Stimulated activated CD8-positive, alpha-beta memory T cell treated with anti-CD3 and anti-CD28 coated beads, Interleukin-2, amount 100 ng/mL, for 1 hour (primary cell): ENCODE measurements at regions not wholly inside any gene's neighbourhood (a gene's known extent, or its start where the extent isn't known, plus 50 kb on each side); places are given as distances from the start of the nearest gene placed in this dataset.
A peak's percentile ranks its signal among the peaks of the same experiment; 100 is the strongest.

ENCODE experiments used
- DNase-seq, 2 donors: peaks; one replicate each; pipeline ENCODE4 v3.0.0-alpha.2; 2020; ENCODE audit warnings: low read depth in 2 of 2

DNA sequence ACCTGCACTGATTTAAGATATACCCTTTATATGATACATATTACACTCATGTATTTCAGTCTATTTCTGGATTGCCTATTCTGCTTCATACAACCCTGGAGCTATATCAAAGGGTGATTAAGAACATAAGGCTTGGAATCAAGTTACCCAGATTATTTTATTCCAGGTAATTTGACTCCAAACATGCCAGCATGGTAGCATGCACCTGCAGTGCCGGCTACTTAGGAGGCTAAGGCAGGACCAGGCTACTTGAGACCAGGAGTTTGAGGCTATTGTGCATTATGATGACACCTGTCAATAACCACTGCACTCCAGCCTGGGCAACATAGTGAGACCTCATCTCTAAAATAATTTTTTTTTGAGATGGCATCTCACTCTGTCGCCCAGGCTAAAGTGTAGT is 50.4 kb upstream of the NEO1 start:
- no peak for DNase-seq

DNA sequence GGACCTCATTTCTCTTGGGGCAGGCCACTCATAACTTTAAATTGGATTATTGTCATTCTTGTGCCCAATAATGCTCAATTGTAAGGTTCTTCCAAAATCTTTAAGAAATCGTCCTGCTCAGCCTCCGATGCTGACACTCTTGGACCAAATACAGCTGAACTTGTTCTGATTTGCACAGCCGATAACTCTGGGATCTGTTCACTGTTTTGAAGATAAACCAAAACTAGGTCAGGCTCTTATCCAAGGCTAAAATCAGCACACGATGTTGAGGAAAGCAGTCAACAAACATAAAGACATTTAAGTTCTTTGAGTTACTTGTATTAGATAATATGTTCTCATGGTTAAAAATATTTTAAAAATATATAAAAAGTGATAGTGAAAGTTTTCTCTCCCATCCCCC is 52.0 kb upstream of the NEO1 start:
- no peak for DNase-seq

DNA sequence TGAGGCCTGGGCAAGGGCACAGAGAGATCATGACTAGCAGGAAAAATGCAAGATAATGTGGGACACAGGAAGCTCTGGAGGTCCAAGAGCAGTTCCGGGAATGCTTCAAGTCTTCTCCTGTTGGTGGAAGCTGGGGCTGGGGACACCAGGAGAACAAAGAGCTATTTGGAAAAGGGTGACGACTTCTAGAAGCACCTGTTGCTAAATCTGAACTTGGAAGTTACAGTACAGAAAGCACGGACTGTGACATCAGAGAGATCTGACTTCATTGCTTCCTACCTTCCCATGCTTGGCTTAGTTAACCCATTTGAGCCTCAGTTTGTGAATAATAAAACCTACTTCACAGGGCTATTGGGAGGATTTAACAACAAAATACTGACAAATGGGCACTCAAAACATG is 52.7 kb upstream of the NEO1 start:
- no peak for DNase-seq

DNA sequence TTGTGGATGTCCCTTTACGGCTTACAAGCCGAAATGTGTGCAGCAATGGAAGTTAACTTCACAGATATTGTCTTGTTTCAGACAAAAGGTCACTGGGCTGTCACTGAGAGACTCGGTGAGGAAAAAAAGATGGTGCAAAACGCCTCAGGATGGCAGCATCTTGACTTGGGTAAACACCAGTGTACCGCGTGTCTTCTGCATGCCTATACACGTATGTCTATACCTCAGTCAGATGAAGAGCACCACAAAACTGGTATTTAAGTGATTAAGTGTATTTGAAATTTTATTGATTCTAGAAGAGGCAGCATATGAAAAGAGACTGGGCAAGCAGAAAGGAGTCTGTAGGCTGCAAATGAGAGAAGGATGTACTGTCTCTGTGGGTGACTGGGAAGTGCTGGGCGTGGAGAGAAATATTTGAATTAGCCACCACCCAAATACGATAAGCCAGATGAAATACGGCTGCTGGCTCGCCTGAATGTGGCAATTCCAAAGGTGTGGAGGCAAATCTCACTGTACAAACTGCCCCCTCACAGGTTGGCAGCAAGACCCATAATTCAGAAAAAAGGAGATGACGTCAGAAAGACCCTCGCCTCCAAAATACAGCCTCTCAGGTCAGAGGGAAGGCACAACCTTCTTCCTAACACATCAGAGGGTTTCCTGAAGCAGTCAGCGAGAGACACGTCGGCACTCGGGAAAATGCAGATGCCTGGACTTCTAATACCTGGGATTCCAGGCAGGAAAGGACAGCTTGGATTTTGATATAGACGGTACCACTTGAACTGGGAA is 53.4 kb upstream of the NEO1 start:
- no peak for DNase-seq

DNA sequence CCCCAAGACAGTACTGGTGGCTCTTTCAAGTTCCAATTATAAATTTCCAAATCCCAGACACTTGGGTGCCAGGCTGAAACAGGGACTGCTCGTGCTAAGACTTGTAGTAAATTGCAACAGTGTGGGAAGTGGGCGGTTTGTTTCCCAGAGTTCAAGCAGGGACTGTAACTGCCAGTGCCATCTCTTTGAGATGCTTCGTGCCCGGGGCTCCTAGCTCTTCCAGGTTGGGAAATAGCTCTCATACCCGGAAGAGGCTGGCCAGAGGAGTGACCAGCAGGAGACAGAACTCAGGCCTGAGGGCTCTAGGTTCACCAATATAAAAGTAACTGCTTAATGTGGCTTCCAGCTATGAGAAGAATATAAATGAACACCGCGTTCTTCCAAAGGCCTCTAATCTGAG is 54.0 kb upstream of the NEO1 start:
- DNase-seq: no peak

DNA sequence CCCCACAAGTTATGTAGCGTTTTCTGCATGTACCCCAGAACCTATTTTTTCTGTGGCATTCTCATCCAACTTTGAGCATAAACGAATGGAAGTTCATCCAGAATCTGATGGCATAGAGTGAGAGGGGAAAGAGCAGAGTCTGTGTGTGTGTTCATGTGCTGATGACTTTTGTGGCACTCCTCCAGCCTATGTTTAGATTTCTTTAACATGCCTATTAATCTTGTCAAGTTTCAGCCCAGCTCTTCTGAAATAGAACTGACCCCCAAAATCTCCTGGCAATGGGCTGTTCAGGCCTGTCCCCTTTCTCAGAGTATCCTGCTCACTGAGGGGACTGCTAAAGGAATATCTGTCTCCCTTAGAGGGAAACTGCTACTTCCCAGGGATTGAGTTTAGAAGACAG is 56.4 kb upstream of the NEO1 start:
- DNase-seq: no peak

DNA sequence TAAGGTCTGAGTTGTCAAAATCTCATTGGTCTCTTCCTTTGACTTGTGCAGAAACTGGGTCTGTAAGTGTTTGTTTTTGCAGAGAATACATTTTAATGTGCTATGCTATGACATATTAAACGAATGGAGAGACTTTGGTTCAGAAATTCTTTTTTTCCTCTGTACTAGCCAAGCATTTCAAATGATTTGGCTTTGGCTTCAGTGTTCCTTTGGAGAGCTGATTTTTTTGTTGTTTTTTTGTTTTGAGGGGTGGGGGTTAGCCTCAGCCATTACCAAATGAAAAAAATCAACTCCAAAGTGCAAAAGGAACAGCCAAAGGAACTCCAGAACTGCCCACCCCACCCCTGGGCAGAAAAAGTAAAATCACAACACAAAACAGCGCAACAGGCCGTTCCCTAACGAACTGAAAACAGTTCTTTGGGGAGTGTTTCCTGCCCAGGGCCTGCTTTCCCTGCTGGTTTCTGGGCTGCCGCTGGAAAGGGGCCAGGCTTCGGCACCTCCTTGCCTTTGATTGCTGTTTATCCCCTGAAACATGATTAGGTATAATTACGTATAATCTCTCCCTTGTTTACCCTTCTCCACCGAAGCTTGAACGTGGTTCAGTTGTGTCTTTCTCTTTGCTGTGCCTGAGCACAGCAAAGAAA is 57.6 kb upstream of the NEO1 start:
- DNase-seq: no peak

DNA sequence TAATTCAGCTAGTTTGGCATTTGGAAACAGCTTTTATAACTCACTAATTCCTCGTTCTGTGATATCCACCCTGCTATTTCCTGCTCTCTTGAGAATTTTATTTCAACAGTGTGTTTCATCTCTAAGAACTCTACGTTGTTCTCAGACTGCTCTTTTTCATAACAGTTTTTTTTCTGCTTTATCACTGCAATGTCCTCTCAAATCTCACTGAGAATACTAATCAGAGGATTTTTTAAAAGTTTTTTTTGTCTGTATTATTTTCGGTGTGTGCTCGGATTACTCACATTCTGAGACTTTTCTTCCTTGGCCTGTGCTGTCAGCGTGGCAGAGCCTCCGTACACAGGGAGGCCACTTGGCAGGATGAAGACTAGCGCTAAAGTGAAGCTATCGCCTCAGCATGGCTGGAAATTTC is 59.4 kb upstream of the NEO1 start:
- DNase-seq: no peak

DNA sequence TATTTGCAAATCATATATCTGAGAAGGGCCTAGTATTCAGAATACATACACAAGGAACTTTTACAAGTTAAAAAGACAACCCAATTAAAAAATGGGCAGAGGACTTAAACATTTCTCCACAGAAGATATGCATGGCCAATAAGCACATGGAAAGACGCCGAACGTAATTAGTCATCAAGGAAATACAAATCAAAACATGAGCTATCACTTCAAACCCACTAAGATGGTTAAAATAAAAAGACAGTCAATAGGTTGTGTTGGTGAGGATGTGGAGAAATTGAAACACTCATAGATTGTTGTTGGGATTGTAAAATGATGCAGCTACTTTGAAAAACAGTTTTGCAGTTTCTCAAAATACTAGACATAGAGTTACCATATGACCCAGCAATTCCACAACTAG is 61.2 kb upstream of the NEO1 start:
- no peak for DNase-seq

DNA sequence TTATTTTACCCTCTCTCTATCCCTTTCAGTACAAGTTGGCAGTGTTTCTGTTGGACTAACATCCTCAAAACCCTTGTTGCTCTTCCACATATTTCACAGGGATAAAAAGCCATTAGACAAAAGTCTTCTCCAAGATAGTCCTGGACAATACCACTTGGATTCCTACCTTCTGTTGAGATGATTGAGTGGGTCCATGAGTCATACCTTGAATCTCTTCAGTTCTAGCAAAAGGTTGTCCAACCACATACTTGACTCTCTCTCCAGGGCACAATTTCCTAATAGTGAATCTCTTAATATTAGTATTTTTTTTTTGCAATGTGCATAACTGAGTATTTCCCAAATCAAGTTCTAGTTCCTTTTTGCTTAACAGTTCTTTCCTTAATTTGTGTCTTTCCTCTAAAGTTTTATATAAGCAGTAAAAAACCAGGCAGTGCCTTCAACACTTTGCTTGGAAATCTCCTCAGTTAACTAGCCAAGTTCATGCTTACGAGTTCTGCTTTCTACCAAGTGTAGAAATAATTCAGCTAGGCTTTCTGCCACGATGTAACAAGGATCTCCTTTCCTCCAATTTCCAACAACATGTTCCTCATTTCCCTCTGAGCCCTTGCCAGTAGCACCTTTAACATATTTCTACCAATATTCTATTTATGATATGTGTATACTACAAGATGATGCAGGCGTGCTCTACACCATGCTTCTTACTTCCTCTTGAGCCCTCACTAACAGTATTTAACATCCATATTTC is 68.3 kb upstream of the NEO1 start:
- DNase-seq: no peak

DNA sequence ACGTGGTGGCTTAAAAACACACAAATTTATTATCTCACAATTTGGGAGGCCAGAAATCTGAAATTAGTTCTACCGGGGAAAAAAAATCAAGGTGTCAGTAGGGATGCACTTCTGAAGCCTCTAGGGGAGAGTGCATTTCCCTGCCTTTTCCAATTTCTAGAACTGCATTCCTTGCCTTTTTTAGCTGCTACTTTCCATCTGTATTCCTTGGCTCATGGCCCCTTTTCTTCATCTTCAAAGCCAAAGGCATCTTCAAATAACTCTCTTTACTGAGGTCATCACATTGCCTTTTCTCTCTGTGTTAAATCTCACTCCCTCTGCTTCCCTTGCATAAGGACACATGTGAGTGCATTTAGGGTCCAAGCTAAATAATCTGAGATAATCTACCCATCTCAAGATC is 69.5 kb upstream of the NEO1 start:
- no peak for DNase-seq

DNA sequence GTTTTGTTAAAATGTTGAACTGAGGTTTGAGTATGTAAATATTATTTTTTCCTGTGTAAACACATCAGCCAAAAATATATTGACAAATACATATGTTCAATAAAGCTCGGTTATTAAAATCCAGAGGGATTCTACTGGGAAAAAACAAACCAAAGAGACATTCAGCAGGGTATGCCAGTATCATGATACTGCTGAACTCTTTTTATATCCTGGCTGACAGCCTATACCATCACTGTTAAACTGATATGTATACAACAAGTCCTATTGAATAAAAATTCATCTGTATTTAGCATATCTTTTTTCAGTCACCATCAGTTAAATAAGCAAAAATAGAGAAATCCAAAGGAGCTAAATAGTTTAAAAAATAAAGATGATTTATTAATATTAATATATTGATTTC is 71.6 kb upstream of the NEO1 start:
- no peak for DNase-seq

DNA sequence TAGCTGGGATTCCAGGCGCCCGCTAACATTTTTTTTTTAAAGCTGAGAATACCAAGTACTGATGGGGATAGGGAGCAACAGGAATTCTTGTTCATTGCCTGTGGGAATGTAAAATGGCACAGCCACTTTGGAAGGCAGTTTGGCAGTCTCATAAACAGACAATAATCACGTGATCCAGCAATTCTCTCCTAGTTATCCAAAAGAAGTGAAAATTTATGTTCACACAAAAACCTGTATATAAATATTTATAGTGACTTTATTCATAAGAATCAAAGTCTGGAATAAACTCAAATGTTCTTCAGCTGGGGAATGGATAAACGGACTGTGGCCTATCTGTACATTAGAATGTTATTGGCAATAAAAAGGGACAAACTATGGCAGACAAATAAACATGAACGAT is 72.5 kb upstream of the NEO1 start:
- DNase-seq: no peak

DNA sequence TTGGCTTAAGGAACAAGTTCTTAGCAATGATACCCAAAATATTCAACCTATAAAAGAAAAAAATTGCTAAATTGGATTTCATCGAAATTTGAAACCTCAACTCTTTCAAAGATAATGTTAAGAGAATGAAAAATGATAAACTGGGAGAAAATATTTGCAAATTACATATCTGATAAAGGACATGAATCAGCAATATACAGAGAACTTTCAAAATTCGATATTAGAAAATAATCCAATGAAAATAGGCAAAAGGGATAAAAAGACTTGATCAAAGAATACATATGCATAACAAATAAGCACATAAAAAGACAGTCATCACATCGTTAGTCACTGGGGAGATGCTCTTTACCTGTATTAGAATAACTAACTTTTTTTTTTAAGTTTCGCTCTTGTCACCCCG is 73.0 kb upstream of the NEO1 start:
- DNase-seq: no peak

DNA sequence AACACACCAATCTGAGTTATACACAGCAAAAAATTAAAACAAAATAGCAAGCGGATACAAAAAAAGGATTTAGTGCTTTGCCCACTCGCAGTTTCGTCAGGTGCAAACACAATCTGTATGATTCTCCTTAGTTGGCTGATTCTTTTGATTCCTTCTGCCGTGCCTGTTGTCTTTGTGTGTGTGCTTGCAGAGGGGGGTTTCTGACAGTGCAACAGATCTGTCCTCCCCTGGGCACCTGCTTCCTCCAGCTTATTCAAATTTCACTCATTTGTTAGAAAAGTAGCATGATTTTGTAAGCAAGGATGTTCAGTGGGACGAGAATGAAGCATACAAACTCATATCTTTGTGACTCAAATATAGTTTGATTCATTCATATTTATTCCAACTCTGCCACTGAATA is 74.0 kb upstream of the NEO1 start:
- DNase-seq: no peak

DNA sequence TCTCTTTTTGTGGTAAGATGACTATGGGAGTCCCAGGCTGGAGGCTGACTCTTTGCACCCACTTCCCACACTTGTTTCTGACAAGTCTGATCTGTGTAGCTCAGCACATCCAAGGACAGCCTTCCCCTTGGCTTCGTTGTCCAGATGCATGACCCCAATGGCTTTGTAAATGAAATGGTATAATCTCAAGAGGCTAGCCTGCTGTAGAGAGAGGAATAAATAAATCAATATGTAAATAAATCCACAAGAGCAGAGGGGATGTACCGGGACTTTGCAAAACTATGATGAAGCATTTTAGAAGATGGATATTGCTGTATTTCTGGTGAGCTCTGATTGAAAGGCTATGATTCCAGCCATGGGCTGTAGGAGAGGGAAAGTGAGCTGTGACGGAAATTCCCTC is 79.9 kb upstream of the NEO1 start:
- DNase-seq: no peak

DNA sequence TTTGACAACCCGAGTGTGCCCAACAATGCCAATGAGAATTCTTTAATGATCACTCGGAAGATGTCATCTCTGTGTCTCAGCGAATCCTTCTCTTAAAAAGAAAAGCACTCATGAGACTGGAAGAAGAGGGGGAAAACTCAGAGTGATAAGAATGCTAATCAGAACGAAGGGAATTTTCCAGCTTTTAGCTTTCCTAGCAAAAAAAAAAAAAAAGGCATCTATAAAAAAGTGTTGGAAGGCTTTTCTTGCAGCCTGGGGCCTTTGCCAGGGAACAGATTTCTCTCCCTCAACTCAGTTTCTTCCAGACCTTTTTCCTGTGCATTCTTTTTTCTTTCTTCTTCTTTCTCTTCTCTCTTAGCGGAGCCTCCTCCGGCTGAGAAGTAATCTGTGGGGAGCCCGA is 80.5 kb upstream of the NEO1 start:
- no peak for DNase-seq

DNA sequence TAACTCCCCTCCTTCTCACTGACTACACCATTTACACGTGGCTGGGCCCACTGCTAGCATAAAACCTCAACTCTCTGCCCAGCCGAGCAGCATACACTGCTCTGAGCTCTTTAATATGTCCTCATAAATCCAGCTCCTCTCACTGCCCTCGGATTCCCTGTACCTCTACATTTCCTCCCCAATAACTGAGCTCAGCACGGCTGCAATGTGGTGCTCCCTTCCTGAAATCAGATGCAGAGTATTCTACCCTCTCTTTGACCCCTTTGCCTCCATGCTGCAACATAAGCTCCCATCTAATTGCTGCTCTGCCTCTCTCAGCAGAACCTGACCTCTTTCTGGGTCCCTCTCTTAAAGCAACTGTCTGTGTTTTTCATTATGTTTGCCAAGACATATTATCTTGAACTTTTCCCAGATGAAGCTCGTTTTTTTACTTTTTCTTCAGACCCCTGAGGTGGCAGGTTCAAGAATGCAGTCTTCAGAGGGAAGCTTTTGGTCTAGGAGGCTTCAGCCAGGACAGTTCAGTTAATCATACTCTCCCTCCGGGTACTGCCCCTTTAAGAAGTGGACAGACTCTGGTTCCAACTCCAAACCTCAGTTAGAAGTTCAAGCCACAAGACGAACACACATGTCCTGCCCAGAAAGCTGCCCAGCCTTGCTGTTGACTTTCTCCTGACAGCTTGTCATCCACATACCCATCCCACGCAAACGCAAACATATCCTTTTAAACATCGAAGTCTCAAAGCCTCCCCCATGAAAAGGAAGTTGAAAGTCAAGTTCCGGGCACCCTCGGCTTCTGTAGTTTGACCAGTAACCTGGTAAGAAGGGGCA is 81.1 kb upstream of the NEO1 start:
- no peak for DNase-seq

DNA sequence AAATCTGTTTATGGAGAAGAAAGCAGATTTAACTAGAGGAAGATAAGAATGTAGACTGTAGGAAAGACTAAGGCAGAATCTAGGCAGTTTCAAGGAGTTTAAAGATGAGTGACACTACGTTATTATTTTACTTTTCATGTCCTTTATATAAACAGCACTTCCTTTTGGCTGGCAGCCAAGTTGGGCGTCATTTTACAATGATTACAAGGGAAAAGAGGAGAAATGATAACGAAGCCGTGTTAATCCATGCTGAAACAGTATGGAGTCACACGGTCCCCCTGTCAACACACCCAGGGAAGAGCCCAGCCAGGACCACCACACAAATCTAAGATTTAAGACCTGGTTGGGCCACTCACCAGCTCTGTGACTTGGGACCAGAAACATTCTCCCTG is 83.7 kb upstream of the NEO1 start:
- DNase-seq: no peak

DNA sequence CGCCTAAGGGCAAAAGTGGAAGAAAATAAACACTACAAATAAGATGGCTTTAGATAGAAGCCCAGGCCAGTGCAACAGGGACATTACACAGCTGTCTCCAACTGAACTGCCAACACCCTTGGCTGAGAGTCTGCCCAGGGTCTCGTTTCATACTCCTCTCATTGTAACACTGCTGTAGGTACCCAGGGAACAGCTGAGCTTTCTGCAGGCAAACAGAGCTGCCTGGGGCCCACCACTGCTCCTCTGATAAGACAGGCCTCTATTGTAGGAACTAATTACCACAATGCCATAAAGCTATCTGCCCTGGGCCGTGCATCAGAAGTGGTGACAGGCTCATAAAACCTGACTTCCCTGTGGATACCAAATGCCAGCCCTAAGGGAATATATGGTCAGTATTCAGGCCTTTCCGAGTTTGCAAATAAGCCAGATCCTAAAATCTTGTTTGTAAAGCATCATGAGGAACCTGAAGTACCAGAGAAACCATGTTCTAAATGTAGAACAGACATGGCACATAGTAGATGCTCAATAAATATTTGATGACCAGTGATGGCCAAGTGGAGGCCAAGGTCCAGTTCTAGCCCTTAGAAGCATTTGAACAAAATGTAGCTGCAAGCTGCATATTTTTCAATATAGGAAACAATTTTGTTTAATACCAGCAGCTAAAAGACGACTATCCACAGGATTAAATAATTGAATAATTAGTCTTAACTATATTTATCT is 84.3 kb upstream of the NEO1 start:
- no peak for DNase-seq

DNA sequence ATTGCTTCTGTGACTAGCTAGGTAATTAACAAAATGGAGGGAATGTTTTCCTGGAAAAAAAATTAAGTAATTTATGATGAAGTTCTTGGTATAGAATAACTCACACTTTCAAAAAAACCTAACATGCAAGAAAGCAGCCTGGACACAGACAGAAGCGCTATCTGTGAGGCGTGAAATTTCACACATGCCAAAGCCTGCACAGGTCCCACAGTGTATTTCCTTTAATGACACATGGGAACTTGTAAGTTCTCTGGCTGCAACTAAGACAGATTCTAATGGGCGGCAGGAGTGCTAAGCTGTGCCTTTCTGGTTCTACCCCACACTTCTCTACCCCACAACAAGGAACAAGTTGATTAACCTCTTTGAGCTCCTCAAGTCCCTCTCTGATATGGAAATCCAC is 84.9 kb upstream of the NEO1 start:
- DNase-seq: peak in 1 of 2 donors; percentile 1

DNA sequence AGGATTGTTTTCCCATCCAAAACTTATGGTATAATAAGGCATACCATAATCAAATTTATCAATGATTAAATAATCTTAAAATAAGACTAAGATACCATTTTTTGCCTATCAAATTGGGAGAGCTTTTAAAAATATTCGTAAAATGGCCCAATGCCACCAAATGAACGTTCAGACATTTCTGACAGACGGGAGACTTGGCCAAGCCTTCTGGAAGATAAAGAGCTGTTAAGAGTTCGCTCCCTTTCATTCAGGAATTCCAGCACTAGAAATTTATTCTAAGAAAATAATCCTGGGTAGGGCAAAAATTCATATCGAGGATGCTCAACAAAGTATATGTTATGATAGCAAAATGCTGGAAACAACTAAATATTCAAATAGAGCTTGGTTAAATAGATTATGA is 85.6 kb upstream of the NEO1 start:
- no peak for DNase-seq
